ENCODE measurements at regions not wholly inside any gene's neighbourhood (a gene's known extent, or its start where the extent isn't known, plus 50 kb on each side); places are given as distances from the start of the nearest gene placed in this dataset.

DNA sequence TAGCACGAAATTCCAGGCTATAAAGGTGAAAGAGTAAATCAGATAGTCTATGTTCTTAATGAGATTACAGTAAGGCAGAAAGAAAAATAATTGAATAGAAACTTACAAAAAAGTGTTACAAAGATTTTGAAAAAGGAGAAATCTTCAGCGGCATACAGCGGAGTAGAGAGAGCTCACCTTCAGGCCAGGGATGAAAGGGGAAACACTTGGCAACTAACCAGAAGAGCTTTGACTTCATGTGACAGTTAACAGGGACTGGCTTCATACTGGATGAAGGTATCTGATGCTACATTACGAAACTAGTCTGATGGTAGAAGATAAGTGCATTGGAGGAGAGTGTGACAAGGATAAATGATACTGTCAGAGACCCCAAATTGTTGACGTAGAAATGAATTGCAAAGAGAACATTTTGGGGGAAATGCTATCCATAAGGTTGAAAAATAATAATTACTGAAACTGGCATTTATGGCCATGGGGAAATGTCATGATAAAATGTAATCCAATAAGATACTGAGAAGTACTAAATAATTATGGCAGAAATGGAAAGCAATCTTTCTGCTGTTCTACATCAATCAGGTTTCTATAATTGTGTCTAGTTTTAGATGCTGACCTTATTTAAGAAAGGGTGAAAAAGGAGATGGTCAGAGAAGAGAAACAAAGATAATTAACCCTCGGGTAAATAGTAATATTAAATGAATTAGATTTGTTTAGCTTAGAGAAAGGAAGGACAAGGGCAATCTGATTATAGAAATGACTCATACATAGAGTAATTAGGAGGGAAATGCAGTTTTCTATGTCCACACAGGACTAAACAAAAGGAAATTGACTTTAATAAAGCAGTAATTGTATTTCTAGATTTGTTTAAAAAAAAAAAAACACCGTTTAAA is 808.7 kb downstream of the NCAM2 start:
- in situ Hi-C loops (cut with HindIII; ENCODE audit: low pct_unique_long_range_greater_than_20kb, low sequenced_read_pairs), result no loop called here
- TF ChIP-seq POLR2AphosphoS5 (IDR thresholded peaks at IDR 0.05; ENCODE audit: low read depth, low read length) (no peak), SIN3A (IDR thresholded peaks at IDR 0.05; ENCODE audit: borderline replicate concordance, insufficient read depth, low read depth, low read length) (no peak), TCF7L2 (IDR thresholded peaks at IDR 0.05; ENCODE audit: low read depth, low read length) (no peak)
- TF ChIP-seq, protein P1, sequence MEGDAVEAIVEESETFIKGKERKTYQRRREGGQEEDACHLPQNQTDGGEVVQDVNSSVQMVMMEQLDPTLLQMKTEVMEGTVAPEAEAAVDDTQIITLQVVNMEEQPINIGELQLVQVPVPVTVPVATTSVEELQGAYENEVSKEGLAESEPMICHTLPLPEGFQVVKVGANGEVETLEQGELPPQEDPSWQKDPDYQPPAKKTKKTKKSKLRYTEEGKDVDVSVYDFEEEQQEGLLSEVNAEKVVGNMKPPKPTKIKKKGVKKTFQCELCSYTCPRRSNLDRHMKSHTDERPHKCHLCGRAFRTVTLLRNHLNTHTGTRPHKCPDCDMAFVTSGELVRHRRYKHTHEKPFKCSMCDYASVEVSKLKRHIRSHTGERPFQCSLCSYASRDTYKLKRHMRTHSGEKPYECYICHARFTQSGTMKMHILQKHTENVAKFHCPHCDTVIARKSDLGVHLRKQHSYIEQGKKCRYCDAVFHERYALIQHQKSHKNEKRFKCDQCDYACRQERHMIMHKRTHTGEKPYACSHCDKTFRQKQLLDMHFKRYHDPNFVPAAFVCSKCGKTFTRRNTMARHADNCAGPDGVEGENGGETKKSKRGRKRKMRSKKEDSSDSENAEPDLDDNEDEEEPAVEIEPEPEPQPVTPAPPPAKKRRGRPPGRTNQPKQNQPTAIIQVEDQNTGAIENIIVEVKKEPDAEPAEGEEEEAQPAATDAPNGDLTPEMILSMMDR (IDR thresholded peaks at IDR 0.05), result no peak
- TF ChIP-seq, protein P2, sequence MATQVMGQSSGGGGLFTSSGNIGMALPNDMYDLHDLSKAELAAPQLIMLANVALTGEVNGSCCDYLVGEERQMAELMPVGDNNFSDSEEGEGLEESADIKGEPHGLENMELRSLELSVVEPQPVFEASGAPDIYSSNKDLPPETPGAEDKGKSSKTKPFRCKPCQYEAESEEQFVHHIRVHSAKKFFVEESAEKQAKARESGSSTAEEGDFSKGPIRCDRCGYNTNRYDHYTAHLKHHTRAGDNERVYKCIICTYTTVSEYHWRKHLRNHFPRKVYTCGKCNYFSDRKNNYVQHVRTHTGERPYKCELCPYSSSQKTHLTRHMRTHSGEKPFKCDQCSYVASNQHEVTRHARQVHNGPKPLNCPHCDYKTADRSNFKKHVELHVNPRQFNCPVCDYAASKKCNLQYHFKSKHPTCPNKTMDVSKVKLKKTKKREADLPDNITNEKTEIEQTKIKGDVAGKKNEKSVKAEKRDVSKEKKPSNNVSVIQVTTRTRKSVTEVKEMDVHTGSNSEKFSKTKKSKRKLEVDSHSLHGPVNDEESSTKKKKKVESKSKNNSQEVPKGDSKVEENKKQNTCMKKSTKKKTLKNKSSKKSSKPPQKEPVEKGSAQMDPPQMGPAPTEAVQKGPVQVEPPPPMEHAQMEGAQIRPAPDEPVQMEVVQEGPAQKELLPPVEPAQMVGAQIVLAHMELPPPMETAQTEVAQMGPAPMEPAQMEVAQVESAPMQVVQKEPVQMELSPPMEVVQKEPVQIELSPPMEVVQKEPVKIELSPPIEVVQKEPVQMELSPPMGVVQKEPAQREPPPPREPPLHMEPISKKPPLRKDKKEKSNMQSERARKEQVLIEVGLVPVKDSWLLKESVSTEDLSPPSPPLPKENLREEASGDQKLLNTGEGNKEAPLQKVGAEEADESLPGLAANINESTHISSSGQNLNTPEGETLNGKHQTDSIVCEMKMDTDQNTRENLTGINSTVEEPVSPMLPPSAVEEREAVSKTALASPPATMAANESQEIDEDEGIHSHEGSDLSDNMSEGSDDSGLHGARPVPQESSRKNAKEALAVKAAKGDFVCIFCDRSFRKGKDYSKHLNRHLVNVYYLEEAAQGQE (IDR thresholded peaks at IDR 0.05; ENCODE audit: insufficient read depth in 1 of 2, low read depth in 2 of 2, low read length in 1 of 2), result no peak
- intact Hi-C loops (cut with micrococcal nuclease; ENCODE audit: unreplicated experiment), result no loop called here

DNA sequence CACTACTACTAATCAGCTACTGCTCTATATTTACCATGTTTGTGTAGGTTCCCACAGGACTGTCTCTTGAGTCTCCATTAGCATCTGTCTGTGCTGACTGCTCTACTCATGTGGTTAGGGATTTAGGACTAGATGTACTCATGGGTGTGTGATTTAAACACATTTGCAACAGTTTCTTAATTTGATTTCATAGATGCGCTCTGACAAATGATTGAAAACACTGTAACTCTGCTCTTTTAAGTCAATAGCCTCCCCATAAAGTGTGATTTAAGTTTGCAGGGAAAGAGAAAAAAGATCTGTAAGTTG is 809.3 kb downstream of the NCAM2 start:
- ATAC-seq (no peak), DNase-seq (ENCODE audit: low read depth, low spot score) (no peak)
- BruUV-seq (replicated peaks), result no TSS peak
- intact Hi-C loops (cut with micrococcal nuclease; ENCODE audit: unreplicated experiment) (no loop called here), in situ Hi-C loops (cut with HindIII; ENCODE audit: low pct_unique_long_range_greater_than_20kb, low sequenced_read_pairs) (no loop called here)
- Histone ChIP-seq H3K4me1 (ENCODE audit: control insufficient read depth, insufficient read depth, low read length) (no peaks in the 10 kb centered on the region), H3K9me3 (ENCODE audit: control insufficient read depth, insufficient read depth, low read depth, low read length) (no peaks in the 10 kb centered on the region), H3K4me3 (ENCODE audit: low read depth in 2 of 2, low read length in 2 of 2) (no peak overlapping the region), H3K36me3 (ENCODE audit: control insufficient read depth, insufficient read depth, low read length) (no peaks in the 10 kb centered on the region), H3K27ac (ENCODE audit: low read length) (no peak overlapping the region), H3K27me3 (ENCODE audit: control insufficient read depth, insufficient read depth, low read length) (no peaks in the 10 kb centered on the region)
- CTCF ChIA-PET, result no interaction called here
- TF ChIP-seq SIN3A (IDR thresholded peaks at IDR 0.05; ENCODE audit: borderline replicate concordance, insufficient read depth, low read depth, low read length), result no peak
- no peak for TF ChIP-seq POLR2AphosphoS5 (IDR thresholded peaks at IDR 0.05; ENCODE audit: low read depth, low read length)
- POLR2A ChIA-PET, result no interaction called here

More for the DNA sequence above, 808.7 kb downstream of the NCAM2 start:
- no peak overlapping the region for H3K27ac ChIP-seq (ENCODE audit: low read length)
- no peaks in the 10 kb centered on the region for H3K9me3 ChIP-seq (ENCODE audit: control insufficient read depth, insufficient read depth, low read depth, low read length)
- no peak overlapping the region for H3K4me3 ChIP-seq (ENCODE audit: low read depth in 2 of 2, low read length in 2 of 2)
- CTCF ChIA-PET, result no interaction called here
- DNase-seq (ENCODE audit: low read depth, low spot score) (no peak), ATAC-seq (no peak)
- H3K27me3 ChIP-seq (ENCODE audit: control insufficient read depth, insufficient read depth, low read length), result no peaks in the 10 kb centered on the region
- no peaks in the 10 kb centered on the region for H3K36me3 ChIP-seq (ENCODE audit: control insufficient read depth, insufficient read depth, low read length)
- no TSS peak for BruUV-seq (replicated peaks)
- POLR2A ChIA-PET, result no interaction called here
- no peaks in the 10 kb centered on the region for H3K4me1 ChIP-seq (ENCODE audit: control insufficient read depth, insufficient read depth, low read length)

GRCh38 chr21:21813289-21813688 is 815.1 kb downstream of the NCAM2 start:
- H3K4me1 ChIP-seq (ENCODE audit: control insufficient read depth, insufficient read depth, low read length), result no peaks in the 10 kb centered on the region
- in situ Hi-C loops (cut with HindIII; ENCODE audit: low pct_unique_long_range_greater_than_20kb, low sequenced_read_pairs) (no loop called here), intact Hi-C loops (cut with micrococcal nuclease; ENCODE audit: unreplicated experiment) (no loop called here)
- no peak overlapping the region for H3K27ac ChIP-seq (ENCODE audit: low read length)
- no peaks in the 10 kb centered on the region; the same call in 1 of the 2 replicates for H3K36me3 ChIP-seq (ENCODE audit: control insufficient read depth, insufficient read depth, low read length)
- no peak for DNase-seq (ENCODE audit: low read depth, low spot score)
- H3K4me3 ChIP-seq (ENCODE audit: low read depth in 2 of 2, low read length in 2 of 2), result no peak overlapping the region
- TF ChIP-seq POLR2AphosphoS5 (IDR thresholded peaks at IDR 0.05; ENCODE audit: low read depth, low read length) (no peak), SIN3A (IDR thresholded peaks at IDR 0.05; ENCODE audit: borderline replicate concordance, insufficient read depth, low read depth, low read length) (no peak), TCF7L2 (IDR thresholded peaks at IDR 0.05; ENCODE audit: low read depth, low read length) (no peak)
- TF ChIP-seq, protein P2 (IDR thresholded peaks at IDR 0.05; ENCODE audit: insufficient read depth in 1 of 2, low read depth in 2 of 2, low read length in 1 of 2), result no peak
- TF ChIP-seq, protein P1 (IDR thresholded peaks at IDR 0.05), result no peak
- no peak for ATAC-seq
- POLR2A ChIA-PET, result no interaction called here
- CTCF ChIA-PET, result no interaction called here
- H3K9me3 ChIP-seq (ENCODE audit: control insufficient read depth, insufficient read depth, low read depth, low read length), result no peaks in the 10 kb centered on the region
- H3K27me3 ChIP-seq (ENCODE audit: control insufficient read depth, insufficient read depth, low read length), result no peaks in the 10 kb centered on the region
- BruUV-seq (replicated peaks), result no TSS peak

All from Panc1 (cell line).